ENCODE measurements at regions not wholly inside any gene's neighbourhood (a gene's known extent, or its start where the extent isn't known, plus 50 kb on each side); places are given as distances from the start of the nearest gene placed in this dataset.

DNA sequence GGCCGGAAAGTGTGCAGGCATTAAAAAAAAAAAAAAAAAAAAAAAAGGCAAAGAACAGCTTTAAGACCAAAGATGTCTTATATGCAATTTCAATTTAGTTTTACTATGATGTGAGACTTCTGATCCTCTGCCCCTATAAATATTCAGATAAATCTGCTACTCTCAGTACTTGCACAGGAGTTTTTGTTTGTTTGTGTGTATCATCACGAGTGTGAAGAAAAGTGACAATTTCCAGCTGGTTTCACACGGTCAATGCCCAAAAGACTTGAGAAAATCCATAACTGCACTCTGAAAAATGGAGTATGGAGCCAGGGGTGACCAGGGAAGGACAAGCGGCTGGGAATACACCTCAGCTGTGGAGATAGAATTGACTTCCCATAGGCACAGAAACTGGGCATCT, 757.7 kb downstream of the C6orf118 start:
- TF ChIP-seq, protein P1, sequence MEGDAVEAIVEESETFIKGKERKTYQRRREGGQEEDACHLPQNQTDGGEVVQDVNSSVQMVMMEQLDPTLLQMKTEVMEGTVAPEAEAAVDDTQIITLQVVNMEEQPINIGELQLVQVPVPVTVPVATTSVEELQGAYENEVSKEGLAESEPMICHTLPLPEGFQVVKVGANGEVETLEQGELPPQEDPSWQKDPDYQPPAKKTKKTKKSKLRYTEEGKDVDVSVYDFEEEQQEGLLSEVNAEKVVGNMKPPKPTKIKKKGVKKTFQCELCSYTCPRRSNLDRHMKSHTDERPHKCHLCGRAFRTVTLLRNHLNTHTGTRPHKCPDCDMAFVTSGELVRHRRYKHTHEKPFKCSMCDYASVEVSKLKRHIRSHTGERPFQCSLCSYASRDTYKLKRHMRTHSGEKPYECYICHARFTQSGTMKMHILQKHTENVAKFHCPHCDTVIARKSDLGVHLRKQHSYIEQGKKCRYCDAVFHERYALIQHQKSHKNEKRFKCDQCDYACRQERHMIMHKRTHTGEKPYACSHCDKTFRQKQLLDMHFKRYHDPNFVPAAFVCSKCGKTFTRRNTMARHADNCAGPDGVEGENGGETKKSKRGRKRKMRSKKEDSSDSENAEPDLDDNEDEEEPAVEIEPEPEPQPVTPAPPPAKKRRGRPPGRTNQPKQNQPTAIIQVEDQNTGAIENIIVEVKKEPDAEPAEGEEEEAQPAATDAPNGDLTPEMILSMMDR (IDR thresholded peaks at IDR 0.05; ENCODE audit: low read depth, low read length) = no peak
- no peak for TF ChIP-seq EZH2phosphoT487 (IDR thresholded peaks at IDR 0.05; ENCODE audit: low read depth)
- H3K9ac ChIP-seq (ENCODE audit: low read length) = no peak overlapping the region
- no peaks in the 10 kb centered on the region for H3K79me2 ChIP-seq (ENCODE audit: low read length)
- no peak overlapping the region for H3K4me2 ChIP-seq (ENCODE audit: low read length)
- no peaks in the 10 kb centered on the region for H3K27me3 ChIP-seq (ENCODE audit: low read depth, low read length)
- no peaks in the 10 kb centered on the region for H3K4me1 ChIP-seq (ENCODE audit: low read length)
- H3K27ac ChIP-seq (ENCODE audit: low read length) = no peak overlapping the region
- no peak overlapping the region for H3K4me3 ChIP-seq (ENCODE audit: low read length)
- no peaks in the 10 kb centered on the region for H3K36me3 ChIP-seq (replicated peaks; ENCODE audit: low read depth, low read length)
- no peaks in the 10 kb centered on the region for H4K20me1 ChIP-seq (ENCODE audit: insufficient read depth, low read length)
- no peaks in the 10 kb centered on the region for H3K9me3 ChIP-seq (ENCODE audit: insufficient read depth, low read length)
- H2AFZ ChIP-seq (ENCODE audit: low read depth, low read length) = no peak overlapping the region

DNA sequence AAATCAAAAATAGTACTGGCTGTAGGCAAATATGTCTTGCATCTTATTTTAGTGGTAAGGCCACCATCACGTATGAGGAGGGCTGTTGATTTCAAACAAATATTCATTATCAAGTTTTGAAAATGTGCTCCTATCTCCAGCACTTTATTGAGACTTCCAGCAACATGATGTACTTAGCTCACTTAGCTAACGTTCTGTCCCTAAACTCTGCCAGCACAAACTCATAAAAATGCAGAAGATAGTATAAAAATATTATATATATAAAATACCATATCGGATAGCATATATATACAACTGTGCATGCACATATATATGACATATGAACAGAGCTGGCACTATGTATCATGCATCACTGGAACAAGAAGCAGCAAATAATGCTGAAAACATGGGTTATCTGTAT, 762.3 kb downstream of the C6orf118 start:
- Histone ChIP-seq H3K9me3 (ENCODE audit: insufficient read depth, low read length) (no peaks in the 10 kb centered on the region), H3K36me3 (replicated peaks; ENCODE audit: low read depth, low read length) (no peaks in the 10 kb centered on the region), H4K20me1 (ENCODE audit: insufficient read depth, low read length) (no peaks in the 10 kb centered on the region), H3K27me3 (ENCODE audit: low read depth, low read length) (no peaks in the 10 kb centered on the region), H3K27ac (ENCODE audit: low read length) (no peak overlapping the region), H3K79me2 (ENCODE audit: low read length) (no peaks in the 10 kb centered on the region), H3K4me1 (ENCODE audit: low read length) (no peaks in the 10 kb centered on the region), H3K4me2 (ENCODE audit: low read length) (no peak overlapping the region), H3K9ac (ENCODE audit: low read length) (no peak overlapping the region), H2AFZ (ENCODE audit: low read depth, low read length) (no peak overlapping the region), H3K4me3 (ENCODE audit: low read length) (no peak overlapping the region)
- TF ChIP-seq, protein P1 (IDR thresholded peaks at IDR 0.05; ENCODE audit: low read depth, low read length) = no peak
- no peak for TF ChIP-seq EZH2phosphoT487 (IDR thresholded peaks at IDR 0.05; ENCODE audit: low read depth)

DNA sequence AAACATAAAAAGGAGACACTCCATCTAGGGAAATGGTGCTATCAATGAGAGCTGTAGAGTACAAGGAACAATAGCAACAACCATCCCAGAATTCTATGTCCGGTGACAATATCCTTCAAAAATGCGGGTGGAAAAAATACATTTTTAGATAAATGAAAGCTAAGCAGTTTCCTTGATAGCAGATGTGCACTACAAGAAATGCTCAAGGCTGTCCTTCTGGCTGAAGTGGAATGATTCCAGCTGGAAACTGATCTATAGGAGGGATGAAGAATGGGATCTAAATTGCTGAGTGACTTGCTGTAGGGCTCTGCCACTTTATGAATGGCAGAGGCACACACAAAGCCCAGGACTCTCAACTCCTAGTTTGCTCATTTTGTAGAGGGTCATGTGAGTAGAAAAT, 763.1 kb downstream of the C6orf118 start:
- TF ChIP-seq EZH2phosphoT487 (IDR thresholded peaks at IDR 0.05; ENCODE audit: low read depth) = no peak
- TF ChIP-seq, protein P1 (IDR thresholded peaks at IDR 0.05; ENCODE audit: low read depth, low read length) = no peak
- Histone ChIP-seq H4K20me1 (ENCODE audit: insufficient read depth, low read length) (no peaks in the 10 kb centered on the region), H3K36me3 (replicated peaks; ENCODE audit: low read depth, low read length) (no peaks in the 10 kb centered on the region), H3K9ac (ENCODE audit: low read length) (no peak overlapping the region), H2AFZ (ENCODE audit: low read depth, low read length) (no peak overlapping the region), H3K79me2 (ENCODE audit: low read length) (no peaks in the 10 kb centered on the region), H3K27me3 (ENCODE audit: low read depth, low read length) (no peaks in the 10 kb centered on the region), H3K4me1 (ENCODE audit: low read length) (no peaks in the 10 kb centered on the region), H3K4me3 (ENCODE audit: low read length) (no peak overlapping the region), H3K27ac (ENCODE audit: low read length) (no peak overlapping the region), H3K9me3 (ENCODE audit: insufficient read depth, low read length) (no peaks in the 10 kb centered on the region), H3K4me2 (ENCODE audit: low read length) (no peak overlapping the region)

DNA sequence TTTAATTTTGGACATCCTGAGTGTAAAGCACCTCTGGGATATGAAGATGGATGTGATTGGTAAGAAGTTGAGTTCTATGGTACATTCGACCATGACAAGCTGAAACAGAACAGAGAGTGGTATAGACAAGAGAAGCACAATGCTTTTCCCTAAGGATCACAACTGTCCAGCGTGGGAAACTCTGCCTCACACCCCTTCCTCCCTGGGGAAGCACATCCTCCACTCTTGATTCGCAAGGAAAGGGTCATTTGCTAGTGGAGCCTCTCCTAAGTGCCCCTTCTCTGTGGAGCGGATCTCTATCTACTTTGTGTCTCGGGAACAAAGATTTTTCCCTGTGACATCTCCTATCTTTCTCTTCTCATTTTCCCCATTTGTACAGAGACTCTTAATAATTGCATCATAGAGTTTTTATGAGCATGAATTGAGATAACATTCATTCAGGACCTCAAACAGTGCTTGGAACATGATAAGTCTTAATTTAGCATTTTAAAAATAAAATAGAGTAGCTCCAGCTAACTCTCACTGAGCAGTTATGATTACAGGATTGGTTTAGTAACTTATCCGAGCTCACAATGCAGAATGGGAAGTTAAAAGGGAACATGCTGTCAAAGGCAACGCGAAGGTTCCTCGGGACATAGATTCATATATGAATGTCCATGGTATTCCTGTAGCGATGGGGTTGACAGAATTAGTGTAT, 775.2 kb downstream of the C6orf118 start:
- Histone ChIP-seq H3K4me2 (ENCODE audit: low read length) (no peak overlapping the region), H3K4me3 (ENCODE audit: low read length) (no peak overlapping the region), H3K79me2 (ENCODE audit: low read length) (no peaks in the 10 kb centered on the region), H3K36me3 (replicated peaks; ENCODE audit: low read depth, low read length) (no peaks in the 10 kb centered on the region), H3K4me1 (ENCODE audit: low read length) (no peaks in the 10 kb centered on the region), H3K9me3 (ENCODE audit: insufficient read depth, low read length) (no peaks in the 10 kb centered on the region), H2AFZ (ENCODE audit: low read depth, low read length) (no peak overlapping the region), H3K27me3 (ENCODE audit: low read depth, low read length) (no peaks in the 10 kb centered on the region), H4K20me1 (ENCODE audit: insufficient read depth, low read length) (no peaks in the 10 kb centered on the region), H3K27ac (ENCODE audit: low read length) (no peak overlapping the region), H3K9ac (ENCODE audit: low read length) (no peak overlapping the region)
- TF ChIP-seq EZH2phosphoT487 (IDR thresholded peaks at IDR 0.05; ENCODE audit: low read depth) = no peak
- TF ChIP-seq, protein P1 (IDR thresholded peaks at IDR 0.05; ENCODE audit: low read depth, low read length) = no peak
